ENCODE measurements at regions not wholly inside any gene's neighbourhood (a gene's known extent, or its start where the extent isn't known, plus 50 kb on each side); places are given as distances from the start of the nearest gene placed in this dataset.

DNA sequence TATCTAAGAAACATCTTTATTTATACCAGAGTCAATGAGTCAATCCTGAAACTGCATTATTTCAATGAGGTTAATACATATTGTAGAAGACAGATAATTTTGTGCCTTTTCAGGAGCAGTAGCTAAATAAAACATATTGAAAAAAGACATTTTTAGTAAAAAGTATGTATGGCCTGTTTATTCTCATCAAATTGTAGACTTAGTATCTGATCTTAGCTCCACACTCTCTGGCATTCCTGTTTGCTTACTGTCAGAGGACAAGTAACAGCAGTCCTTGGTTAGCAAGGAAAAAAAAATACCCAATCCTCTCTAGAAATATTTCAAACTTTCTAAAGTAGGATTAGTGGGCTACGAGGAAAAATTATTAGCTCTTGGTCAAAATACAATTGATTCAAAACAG, 50.5 kb upstream of the GUCY1A1 start:
- DNase-seq (ENCODE audit: low spot score): no peak

DNA sequence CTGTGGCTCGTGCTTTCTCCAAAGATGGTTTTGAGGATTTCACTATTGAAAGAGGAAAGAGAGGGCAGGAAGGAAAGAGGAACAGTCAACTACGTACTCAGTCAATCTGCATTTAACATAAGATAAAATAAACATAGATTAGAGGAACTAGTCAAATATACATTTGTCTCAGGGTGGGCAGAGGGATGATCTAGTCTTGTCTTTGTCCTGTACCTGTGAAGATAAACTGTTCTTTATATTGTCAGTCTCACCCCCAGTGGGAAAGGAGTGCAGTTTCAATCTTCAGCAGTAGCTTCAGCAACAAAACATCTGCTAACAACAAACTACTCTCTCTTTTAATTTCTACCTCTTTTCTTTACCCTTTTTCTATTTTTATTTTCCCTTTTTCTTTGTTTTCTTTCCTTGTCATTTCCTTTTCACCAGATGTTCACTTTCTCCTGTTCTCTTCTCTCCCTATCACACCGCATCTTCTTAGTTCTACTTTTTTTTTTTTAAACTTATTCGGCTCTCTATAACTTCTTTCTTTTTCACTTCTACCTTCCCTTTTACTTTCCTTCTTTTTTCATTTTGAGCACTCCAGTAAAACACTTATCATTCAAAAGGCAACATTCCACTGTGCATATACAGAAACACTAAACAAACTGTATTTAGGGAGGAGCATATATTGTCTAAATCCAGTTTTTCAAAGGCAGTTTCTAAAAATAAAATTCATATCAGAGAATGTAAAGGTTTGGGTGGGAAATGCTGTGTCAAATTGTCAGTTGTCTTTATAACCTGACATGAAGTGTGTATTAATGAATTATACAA, 51.4 kb upstream of the GUCY1A1 start:
- no peak for DNase-seq (ENCODE audit: low spot score)

DNA sequence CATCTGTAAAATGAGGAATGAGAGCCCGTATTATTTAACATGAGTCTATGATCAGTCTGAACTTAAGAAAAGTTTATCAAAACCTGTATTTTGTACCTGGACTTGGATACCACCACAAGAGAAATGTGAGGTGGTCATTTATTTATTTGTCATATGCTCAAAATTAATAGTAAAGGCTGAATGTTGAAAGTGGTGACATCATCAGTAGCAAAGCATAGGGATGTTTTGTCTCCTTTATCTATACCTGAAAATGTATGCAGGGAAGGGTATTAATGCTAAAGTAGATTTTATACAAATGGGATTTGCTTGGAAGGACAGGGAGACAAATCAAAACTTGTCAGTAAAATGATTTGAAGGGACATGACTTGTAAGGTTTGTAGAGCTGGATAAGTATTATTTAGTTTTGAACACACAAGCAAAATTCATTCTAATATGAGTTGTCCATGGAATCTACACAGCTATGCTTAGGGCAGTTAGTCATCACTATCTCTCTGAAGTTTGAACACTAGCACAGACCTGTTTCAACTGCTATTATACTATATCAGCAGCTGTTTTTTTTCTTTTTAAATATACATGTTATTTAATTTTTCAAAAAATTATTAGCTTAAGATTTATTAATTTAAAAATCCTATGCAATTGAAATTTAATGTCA, 52.4 kb upstream of the GUCY1A1 start:
- no peak for DNase-seq (ENCODE audit: low spot score)

DNA sequence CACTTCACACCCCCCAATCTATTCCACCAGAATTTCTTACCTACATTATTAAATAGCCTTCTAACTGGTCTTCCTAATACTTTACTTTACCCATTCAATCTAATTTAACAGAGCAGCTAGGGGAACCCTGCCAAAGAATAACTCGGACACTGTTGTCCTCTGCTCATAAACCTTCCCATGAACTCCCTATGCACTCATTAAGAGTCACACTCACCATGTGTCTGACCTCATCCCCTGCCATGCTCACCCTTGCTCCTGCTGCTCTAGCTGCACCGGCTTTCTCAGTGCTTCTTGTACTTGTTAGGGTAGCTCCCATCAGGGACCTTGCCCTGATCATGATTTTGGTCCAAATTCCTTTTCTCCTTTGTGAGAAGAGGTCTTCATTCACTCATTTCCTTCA, 54.6 kb upstream of the GUCY1A1 start:
- DNase-seq (ENCODE audit: low spot score): no peak

DNA sequence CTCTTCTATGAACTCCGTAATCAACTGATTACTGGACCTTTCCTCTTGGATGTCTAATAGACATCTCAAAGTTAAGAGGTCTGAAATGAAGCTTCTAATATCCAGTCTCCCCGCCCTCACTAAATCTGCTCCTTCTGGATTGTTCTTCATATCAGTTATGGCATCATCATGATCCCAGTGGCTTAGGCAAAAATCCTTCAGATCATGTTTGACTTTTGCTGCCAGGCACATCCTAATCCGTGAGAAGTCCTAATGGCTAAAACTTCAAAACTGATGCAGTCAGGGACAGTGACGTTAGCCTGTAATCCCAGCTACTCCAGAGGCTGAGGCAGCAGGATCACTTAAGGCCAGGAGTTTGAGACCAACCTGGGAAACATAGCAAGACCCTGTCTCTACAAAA, 55.1 kb upstream of the GUCY1A1 start:
- no peak for DNase-seq (ENCODE audit: low spot score)

DNA sequence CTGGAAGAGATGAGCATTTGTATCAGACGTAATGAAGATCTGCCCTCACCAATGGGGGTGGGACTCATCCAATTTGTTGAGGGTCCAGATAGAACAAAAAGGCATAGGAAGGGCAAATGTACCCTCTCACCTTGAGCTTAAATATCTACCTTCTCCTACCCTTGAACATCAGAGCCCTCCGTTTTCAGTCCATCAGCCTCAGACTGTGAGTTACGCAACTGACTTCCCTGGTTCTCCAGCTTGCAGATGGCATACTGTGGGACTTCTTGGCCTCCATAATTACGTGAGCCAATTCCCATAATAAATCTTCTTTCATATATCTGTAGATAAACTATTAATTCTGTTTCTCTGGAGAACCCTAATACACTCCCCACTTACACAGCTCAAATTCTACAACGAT, 56.5 kb upstream of the GUCY1A1 start:
- no peak for DNase-seq (ENCODE audit: low spot score)

DNA sequence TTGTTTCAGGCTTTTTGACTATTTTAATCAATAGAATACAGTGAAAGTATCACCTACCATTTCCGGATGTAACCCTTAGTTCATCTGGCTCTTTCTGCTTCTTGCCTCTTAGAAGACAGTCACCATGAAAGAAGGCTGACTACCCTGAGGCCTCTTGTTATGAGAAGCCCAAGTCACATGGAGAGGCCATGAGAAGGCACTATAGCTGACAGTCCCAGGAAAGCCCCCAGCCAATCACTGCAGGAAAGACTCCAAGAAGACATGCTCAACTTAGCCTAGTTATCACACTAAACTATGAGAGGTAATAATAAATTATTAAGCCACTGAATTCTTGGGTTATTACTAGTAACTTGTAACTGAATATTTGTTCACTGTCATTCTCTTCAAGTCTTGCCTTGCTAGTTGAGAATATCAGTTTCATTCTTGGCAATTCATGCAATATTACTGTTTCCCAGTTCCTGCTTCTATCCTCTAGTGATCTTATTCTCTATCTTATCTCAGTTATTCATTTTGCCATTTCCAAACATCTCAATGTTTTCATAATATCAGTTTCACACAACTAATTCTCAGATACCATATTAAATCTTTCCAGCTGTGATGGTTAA, 57.1 kb upstream of the GUCY1A1 start:
- DNase-seq (ENCODE audit: low spot score): no peak

DNA sequence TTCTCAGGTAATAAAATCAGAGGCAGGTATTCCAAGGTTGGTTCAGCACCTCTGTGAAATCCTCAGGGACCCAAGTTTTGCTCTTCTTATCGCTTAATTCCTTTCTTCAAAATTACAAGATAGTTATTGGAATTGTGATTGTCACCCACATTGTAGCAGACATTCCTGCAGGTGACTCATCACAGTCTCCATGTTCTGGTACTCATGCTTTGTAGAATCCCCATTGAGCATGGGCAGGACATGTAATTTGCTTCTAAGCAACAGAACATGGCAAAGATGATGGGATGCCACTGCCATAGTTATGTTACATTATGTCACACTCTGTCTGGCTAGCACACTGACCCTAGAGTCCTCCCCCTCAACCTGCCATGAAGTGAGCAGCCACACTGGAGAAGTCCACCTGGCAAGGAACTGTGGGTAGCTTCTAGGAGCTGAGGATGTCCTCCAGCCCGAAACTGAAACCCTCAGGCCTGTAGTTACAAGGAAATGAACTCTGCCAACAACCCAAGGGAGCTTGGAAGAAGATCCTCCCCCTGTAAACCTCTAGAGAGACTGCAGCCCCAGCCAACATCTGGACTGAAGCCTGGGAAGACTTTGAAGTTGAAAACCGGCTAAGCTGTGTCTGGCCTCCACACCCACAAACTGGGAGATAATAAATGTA, 58.3 kb upstream of the GUCY1A1 start:
- no peak for DNase-seq (ENCODE audit: low spot score)

DNA sequence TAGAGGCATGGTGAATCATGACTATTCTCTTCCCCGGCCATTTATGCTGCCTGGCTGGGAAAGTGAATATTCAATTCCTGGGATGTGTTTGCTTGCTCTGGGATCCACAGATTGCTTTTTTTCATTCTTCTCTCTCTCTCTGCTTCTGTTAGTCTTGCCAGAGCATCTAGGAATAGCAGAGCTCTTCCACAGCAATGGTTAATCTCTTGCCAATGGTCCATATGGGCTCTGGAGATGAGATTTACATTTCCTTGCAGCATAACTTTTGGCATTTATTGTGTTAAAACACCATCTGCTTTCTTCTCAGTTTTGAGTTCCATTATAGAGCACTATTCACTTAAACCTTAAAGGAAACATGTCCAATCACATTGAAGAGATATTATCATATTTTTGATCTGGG, 59.2 kb upstream of the GUCY1A1 start:
- no peak for DNase-seq (ENCODE audit: low spot score)

DNA sequence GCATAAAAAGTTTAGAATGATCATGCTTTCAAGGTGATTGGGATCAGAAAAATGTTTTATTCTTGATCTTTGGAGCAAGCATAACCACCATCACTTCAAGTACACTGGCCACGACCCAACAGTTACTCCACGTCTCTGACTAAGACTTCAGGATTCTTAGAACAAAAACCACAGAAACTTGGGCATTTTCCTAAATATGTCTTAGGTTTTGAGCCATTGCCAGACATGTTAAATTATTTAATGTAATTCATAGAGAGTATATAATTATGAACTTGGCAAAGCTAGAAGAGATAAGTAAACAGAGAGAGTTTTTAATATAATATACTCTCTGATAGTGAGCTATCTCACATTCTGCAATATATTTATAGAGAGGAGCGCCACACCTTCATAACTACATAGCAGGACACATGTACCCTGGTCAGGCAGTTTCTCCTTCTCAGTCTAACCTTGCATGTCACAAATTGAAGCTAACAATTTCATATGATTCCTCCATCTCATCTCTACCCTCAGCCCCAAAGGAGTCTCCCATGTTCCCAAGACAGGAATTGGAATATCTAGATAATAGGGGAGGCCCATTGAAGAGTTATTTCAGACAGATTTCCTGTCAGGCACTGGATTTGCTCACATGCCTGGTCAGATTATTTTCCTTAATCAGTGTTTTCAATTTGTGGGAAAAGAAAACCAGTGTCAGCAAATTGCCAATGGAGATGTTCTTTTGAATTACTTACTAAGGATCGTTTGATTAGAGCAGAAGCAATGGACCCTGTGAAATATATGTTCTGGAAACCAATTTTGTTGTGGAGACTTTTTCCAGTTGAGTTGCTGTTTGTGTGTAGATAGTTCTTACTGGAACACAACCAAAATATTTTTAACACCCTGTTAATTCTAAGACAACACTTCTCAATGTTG, 61.7 kb upstream of the GUCY1A1 start:
- peak; percentile 75 for DNase-seq (ENCODE audit: low spot score)

DNA sequence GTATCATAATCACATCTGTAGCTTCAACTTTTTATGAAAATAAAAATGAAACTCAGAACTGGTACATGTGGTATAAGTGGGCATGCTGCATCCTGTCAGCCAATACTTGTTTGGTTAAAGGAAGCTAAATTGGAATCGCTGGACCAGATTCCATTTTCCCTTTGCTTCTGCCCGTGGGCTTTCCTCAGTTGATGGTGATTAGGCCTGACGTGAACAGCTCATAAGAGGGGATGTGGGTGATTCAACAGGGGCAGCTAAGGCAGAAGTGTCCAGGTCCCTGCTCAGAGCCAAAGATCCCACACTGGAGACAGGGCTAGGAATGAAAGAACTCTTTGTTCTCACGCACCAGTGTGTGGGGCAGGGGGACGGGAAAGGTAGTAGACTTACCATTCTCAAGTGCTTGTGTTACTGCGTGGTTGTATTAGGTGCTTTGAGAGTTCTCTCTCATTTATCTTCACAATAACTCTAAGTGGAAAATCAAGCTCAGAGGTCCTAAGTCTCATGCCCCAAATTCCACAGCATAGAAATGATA, 63.2 kb upstream of the GUCY1A1 start:
- no peak for DNase-seq (ENCODE audit: low spot score)

DNA sequence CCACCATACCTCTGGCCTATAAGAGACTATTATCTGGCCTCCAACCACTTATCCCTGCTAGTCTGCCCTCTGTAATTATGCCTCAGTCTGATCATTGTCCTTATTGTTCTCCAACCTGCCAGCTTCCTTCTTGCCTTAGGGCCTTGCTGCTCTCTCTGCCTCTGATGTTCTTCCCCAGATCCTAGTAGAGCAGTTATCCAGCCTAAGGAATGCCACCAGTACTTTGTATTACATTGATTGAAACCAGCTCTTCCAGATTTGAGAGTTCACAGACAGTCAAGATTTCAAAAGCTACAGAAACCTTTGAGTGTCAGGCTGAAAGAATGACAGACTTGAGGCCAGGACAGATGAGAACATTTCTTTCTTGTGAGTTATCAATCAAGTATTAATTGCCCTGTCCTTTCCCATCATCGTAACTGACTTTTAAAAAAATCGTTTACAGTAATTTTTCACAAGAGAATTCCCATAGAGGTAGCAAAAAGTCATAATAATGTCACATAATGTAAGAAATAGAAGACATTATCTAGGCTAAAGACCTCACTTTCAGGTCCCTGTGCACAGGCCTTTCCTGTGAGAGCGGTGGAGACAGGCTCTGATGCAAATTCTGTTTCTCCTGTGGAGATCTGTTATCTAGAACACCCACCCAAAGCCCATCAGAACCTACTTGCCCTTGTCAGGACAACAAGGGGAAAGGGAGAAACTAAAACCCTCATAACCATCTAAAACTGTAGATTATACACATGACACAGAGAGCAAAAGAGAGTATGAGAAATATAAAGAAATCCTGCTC, 64.1 kb upstream of the GUCY1A1 start:
- DNase-seq (ENCODE audit: low spot score): no peak

DNA sequence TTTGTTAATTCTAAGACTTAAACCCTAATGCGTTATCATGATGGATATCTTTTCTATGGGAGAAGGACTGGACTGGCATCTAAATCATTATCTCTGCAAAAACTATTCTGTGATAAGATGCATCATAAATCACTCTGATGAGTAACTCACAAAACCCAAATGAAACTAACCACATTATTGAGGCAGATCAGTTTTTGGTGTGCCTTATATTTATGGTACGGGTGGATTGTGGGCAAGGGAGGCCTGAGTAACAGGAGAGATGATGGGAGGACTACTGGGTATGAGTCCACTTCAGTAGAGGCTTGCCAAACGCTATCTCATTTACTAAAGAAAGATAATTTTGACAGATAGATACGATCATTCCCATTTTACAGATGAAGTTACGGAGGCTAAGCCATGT, 66.4 kb upstream of the GUCY1A1 start:
- DNase-seq (ENCODE audit: low spot score): no peak

DNA sequence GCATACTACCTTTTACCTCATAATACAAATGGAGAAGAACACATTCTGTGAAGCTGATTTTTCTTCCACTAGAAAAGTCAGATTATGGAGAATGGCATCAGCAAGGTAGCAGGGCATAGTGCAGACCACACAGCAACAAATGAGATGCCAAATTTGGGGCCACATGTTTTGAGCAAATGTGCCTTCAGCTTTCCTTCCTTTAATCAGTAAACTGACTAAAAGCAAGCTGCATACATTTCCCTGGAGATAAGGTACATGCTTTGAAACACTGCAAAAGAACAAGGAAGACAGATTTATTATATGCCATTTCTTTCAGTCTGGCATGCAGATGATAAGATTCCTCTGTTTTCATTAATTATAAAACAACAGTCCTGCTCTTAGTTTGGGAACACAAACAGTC, 67.1 kb upstream of the GUCY1A1 start:
- DNase-seq (ENCODE audit: low spot score): no peak

DNA sequence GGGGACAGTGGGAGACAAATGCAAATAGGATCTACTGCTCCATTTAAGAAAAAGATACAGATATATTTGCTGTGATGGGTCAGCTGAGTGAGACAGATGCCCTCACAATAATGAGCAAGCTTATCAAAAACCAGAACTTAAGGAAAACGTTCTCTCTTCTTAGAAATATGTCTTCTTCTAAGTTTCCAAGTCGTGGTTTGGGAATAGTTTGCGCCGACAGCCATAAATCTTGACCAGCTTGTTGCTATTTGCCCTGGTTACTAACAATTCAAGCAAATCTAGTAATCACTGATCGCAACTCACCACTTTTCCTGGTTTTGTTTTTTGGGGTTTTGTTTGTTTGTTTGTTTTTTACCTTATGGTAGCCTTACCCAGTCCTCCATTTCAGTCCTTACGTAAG, 67.6 kb upstream of the GUCY1A1 start:
- DNase-seq (ENCODE audit: low spot score): no peak

DNA sequence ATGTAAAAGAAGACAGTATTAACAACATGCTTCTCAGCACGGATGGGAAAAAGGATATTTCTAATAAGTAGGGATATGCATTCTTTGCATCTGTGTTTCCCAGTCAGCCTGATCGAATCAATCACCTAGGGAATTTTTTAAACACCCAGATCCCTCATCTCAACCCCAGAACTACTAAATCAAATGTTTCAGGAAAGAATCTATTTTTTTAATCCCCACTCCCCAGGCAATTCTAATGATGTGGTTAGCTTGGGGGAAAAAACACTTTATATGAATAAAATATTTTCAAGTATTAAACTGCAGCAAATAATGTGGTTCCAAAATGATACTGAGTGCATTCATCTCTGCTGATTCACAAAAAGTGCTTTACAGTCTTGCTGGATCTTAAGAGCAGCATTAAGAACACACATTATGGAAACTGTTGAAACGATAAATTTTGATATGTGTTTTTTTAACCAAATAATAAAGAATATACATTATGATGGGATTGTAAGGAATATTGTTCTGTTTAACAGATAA, 68.7 kb upstream of the GUCY1A1 start:
- no peak for DNase-seq (ENCODE audit: low spot score)

DNA sequence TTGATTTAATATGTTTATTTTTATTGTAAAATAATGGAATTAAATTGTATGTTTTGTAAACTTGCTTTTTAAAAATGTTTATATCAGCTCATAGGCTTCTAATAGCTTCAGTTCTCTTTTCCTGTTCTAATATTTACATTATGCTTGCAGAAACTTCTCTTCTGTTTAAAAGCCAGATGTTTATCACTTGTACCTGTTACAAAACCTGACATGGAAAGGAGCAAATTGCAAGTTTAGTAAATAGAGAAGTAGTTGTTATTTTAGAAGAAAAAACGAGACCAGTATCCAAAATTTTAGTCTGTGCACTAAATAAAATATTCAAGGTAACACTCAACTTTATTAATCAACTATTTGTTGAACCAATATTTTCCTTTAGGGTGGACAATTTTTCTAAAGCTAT, 69.4 kb upstream of the GUCY1A1 start:
- no peak for DNase-seq (ENCODE audit: low spot score)

DNA sequence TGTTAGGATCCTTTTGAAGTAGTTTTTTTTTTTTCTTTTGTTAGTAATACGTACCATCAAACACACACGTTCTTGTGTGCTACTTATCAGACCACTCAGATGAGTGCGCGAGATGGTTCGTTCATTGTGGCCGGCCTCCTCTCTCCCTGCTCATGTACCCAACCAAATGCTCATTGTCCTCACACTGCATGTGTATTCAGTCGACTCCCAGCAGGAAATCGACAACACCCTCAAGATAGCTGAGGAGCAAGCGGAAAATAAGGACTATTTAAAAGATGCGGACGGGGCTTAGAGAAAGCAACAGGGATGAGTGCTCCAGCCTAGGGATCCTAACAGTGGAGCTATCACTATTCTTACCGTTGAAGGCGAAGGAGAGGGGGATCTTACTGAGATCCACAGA, 72.9 kb upstream of the GUCY1A1 start:
- no peak for DNase-seq (ENCODE audit: low spot score)

DNA sequence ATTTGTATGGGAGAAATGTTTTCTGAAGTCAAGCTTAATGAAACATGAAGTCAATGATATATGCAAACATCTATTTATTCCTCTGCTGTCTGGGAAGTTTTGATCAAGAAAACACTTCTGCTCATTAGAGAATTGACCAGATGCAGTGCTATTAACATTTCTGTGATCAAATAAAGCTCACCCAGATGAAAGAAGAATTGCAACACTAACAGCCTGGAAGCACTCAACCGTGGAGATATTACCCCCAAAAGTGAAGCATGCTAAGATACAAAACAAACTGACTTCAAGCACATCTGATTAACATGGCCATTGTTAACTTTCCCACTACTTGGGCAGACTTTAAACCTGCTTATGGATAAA, 73.7 kb upstream of the GUCY1A1 start:
- DNase-seq (ENCODE audit: low spot score): no peak

DNA sequence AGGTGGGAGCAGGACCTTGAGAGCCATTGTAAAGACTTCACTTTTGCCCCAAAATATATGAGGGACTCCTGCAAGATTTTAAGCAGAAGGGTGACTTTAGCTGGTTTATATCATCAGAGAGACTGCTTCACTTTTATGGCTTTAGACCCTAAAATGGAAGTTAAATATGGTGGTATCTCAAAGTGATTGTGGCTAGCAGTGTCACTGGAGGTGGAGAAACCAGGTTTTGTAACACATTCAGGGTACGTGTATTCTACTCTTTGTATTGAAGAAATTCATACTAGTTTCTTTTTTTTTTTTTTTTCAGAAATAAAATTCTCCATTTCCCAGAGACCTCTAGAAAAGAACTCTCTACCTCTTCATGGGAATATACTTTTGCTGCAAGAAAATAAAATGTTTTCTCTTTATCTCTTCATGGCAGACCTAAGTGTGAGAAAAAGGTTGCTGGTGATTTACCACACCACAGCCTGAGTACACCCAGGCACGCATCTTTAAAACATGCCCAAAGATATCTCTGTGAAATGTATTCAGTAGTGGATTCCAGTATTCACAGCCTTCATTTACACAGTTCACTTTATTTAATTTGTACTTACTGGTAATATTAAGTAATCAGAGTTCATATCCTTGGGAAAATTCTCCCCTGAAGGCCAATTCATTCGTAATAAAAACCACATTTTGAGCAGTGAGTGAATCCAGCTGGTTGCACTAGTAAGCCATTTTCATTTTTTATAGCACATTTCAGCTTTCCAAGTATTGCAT, 74.3 kb upstream of the GUCY1A1 start:
- peak; percentile 59 for DNase-seq (ENCODE audit: low spot score)
